ENCODE measurements at regions not wholly inside any gene's neighbourhood (a gene's known extent, or its start where the extent isn't known, plus 50 kb on each side); places are given as distances from the start of the nearest gene placed in this dataset.
"Not testable (repeated sequence)": the region's sequence is repeated elsewhere in the genome, so short reads cannot be mapped to it uniquely, and the experiment has no call there.

- peak; percentile 74 to 86 for ATAC-seq
- intact Hi-C loops (cut with DNase I), result no loop called here
- DNase-seq, result peak; percentile 28
Measured at GRCh38 chr18:10100941-10101701, 187.3 kb downstream of the VAPA start.

GRCh38 chr18:10101729-10102128, 187.9 kb downstream of the VAPA start:
- DNase-seq (no peak), ATAC-seq (no peak)
- intact Hi-C loops (cut with DNase I), result no loop called here

GRCh38 chr18:10105118-10105517, 191.3 kb downstream of the VAPA start:
- DNase-seq; intact Hi-C loops (cut with DNase I); ATAC-seq: not testable (repeated sequence)

GRCh38 chr18:10111191-10111590, 197.4 kb downstream of the VAPA start:
- intact Hi-C loops (cut with DNase I), result no loop called here
- DNase-seq (no peak), ATAC-seq (no peak)

GRCh38 chr18:10111944-10112343, 198.1 kb downstream of the VAPA start:
- intact Hi-C loops (cut with DNase I), result no loop called here
- ATAC-seq (no peak), DNase-seq (no peak)

- DNase-seq (no peak), ATAC-seq (peak in 1 of 2 donors; percentile 89)
- intact Hi-C loops (cut with DNase I), result no loop called here
Measured at GRCh38 chr18:10113121-10114022, 199.6 kb downstream of the VAPA start.

GRCh38 chr18:10114717-10115463, 201.1 kb downstream of the VAPA start:
- ATAC-seq (no peak), DNase-seq (no peak)
- intact Hi-C loops (cut with DNase I), result no loop called here

GRCh38 chr18:10116574-10116973, 202.8 kb downstream of the VAPA start:
- no peak for DNase-seq
- intact Hi-C loops (cut with DNase I), result no loop called here

GRCh38 chr18:10119528-10119927, 205.7 kb downstream of the VAPA start:
- no peak for ATAC-seq
- no peak for DNase-seq
- intact Hi-C loops (cut with DNase I), result no loop called here

More at GRCh38 chr18:10116574-10116973, 202.8 kb downstream of the VAPA start:
- ATAC-seq, result no peak

- DNase-seq (no peak), ATAC-seq (no peak)
- intact Hi-C loops (cut with DNase I), result loop anchor here in 1 of 2 donors (10.0 kb wide), 1 partner anchor 65 kb away; no protein-coding TSS in a partner anchor
Measured at GRCh38 chr18:10119991-10120390, 206.2 kb downstream of the VAPA start.

GRCh38 chr18:10120622-10121021, 206.8 kb downstream of the VAPA start:
- intact Hi-C loops (cut with DNase I), result loop anchor here in 1 of 2 donors (10.0 kb wide), 1 partner anchor 64 kb away; no protein-coding TSS in a partner anchor
- peak in 1 of 2 donors; percentile 27 for ATAC-seq
- DNase-seq, result no peak

GRCh38 chr18:10121028-10121427, 207.2 kb downstream of the VAPA start:
- ATAC-seq (no peak), DNase-seq (no peak)
- intact Hi-C loops (cut with DNase I), result loop anchor here in 1 of 2 donors (10.0 kb wide), 1 partner anchor 64 kb away; no protein-coding TSS in a partner anchor

- intact Hi-C loops (cut with DNase I), result loop anchor here in 1 of 2 donors (10.0 kb wide), 1 partner anchor 63 kb away; no protein-coding TSS in a partner anchor
- no peak for DNase-seq
- ATAC-seq, result peak; percentile 80 to 92
Measured at GRCh38 chr18:10121786-10122515, 208.1 kb downstream of the VAPA start.

- intact Hi-C loops (cut with DNase I), result loop anchor here in 1 of 2 donors (10.0 kb wide), 1 partner anchor 62 kb away; no protein-coding TSS in a partner anchor
- no peak for DNase-seq
- no peak for ATAC-seq
Measured at GRCh38 chr18:10122988-10123950, 209.5 kb downstream of the VAPA start.

- DNase-seq (no peak), ATAC-seq (no peak)
- intact Hi-C loops (cut with DNase I), result loop anchor here in 1 of 2 donors (10.0 kb wide), 1 partner anchor 61 kb away; no protein-coding TSS in a partner anchor
Measured at GRCh38 chr18:10124071-10124470, 210.3 kb downstream of the VAPA start.

- intact Hi-C loops (cut with DNase I), result loop anchor here in 1 of 2 donors (10.0 kb wide), 1 partner anchor 60 kb away; no protein-coding TSS in a partner anchor
- no peak for ATAC-seq
- DNase-seq, result no peak
Measured at GRCh38 chr18:10124557-10124956, 210.7 kb downstream of the VAPA start.

GRCh38 chr18:10124967-10125366, 211.2 kb downstream of the VAPA start:
- intact Hi-C loops (cut with DNase I), result loop anchor here in 1 of 2 donors (10.0 kb wide), 1 partner anchor 60 kb away; no protein-coding TSS in a partner anchor
- ATAC-seq, result no peak

More at GRCh38 chr18:10124967-10125366, 211.2 kb downstream of the VAPA start:
- DNase-seq, result no peak
